Mesenchymal stem cell (in vitro differentiated cells and primary cell): ENCODE measurements at regions not wholly inside any gene's neighbourhood (a gene's known extent, or its start where the extent isn't known, plus 50 kb on each side); places are given as distances from the start of the nearest gene placed in this dataset.

ENCODE experiments used
- DNase-seq: peaks from one replicate; pipeline ENCODE4 v3.0.0-alpha.2; 2013
- H2AFZ ChIP-seq: one replicate; pipeline ENCODE4 v1.6.1; 2013; ENCODE audit warnings: low read depth, mild to moderate bottlenecking, control low read depth, inconsistent platforms, low read length, moderate library complexity
- H2AK5ac ChIP-seq: 2 replicates; pipeline ENCODE4 v1.6.1; 2013; ENCODE audit warnings: low read length, moderate library complexity, mild to moderate bottlenecking, inconsistent platforms; ENCODE audit not compliant: severe bottlenecking
- H2BK120ac ChIP-seq: one replicate; pipeline ENCODE4 v1.6.1; 2013; ENCODE audit warnings: low read depth, mild to moderate bottlenecking, inconsistent platforms, low read length, moderate library complexity
- H2BK12ac ChIP-seq, 2 experiments: one replicate each; pipeline ENCODE4 v1.6.1; 2013; ENCODE audit warnings: inconsistent platforms in 2 of 2, low read length in 2 of 2, mild to moderate bottlenecking in 2 of 2, moderate library complexity in 2 of 2, control low read depth in 1 of 2
- H2BK15ac ChIP-seq: one replicate; pipeline ENCODE4 v1.6.1; 2013; ENCODE audit warnings: mild to moderate bottlenecking, low read depth, inconsistent platforms; ENCODE audit not compliant: poor library complexity, severe bottlenecking
- H2BK5ac ChIP-seq: 2 replicates; pipeline ENCODE4 v1.6.1; 2013; ENCODE audit warnings: low read depth, mild to moderate bottlenecking, low read length, control low read depth, inconsistent platforms; ENCODE audit not compliant: poor library complexity, severe bottlenecking
- H3K14ac ChIP-seq, 2 experiments: one replicate each; pipeline ENCODE4 v1.6.1; 2013; ENCODE audit warnings: inconsistent platforms in 2 of 2, low read length in 2 of 2, control low read depth in 1 of 2, mild to moderate bottlenecking in 1 of 2, moderate library complexity in 1 of 2
- H3K18ac ChIP-seq, 2 experiments: one replicate each; pipeline ENCODE4 v1.6.1; 2013; ENCODE audit warnings: inconsistent platforms in 2 of 2, low read length in 2 of 2, control low read depth in 1 of 2, low read depth in 1 of 2, mild to moderate bottlenecking in 1 of 2
- H3K23ac ChIP-seq, 2 experiments: one replicate each; pipeline ENCODE4 v1.6.1; 2013; ENCODE audit warnings: inconsistent platforms in 2 of 2, low read length in 2 of 2, mild to moderate bottlenecking in 2 of 2, moderate library complexity in 2 of 2, control low read depth in 1 of 2
- H3K27ac ChIP-seq: 2 replicates; pipeline ENCODE4 v1.5.1; 2013; ENCODE audit warnings: mild to moderate bottlenecking, moderate library complexity, low read length, control low read depth, inconsistent platforms; ENCODE audit not compliant: poor library complexity, severe bottlenecking
- H3K27me3 ChIP-seq, 2 experiments: 2 replicates each; pipeline versions ENCODE4 v1.6.1 to v1.7.0; 2013; ENCODE audit warnings: low read length in 2 of 2, mild to moderate bottlenecking in 2 of 2, moderate library complexity in 2 of 2, control low read depth in 1 of 2, inconsistent platforms in 1 of 2; ENCODE audit not compliant: control insufficient read depth in 1 of 2, insufficient read depth in 1 of 2
- H3K36me3 ChIP-seq, 2 experiments: 2 replicates each; pipeline versions ENCODE4 v1.6.1 to v1.7.0; 2013; ENCODE audit warnings: low read length in 2 of 2, control low read depth in 1 of 2, inconsistent platforms in 1 of 2, low read depth in 1 of 2, mild to moderate bottlenecking in 1 of 2; ENCODE audit not compliant: insufficient read depth in 2 of 2, control insufficient read depth in 1 of 2
- H3K4ac ChIP-seq, 2 experiments: one replicate each; pipeline ENCODE4 v1.6.1; 2013; ENCODE audit warnings: inconsistent platforms in 2 of 2, low read length in 2 of 2, mild to moderate bottlenecking in 2 of 2, moderate library complexity in 2 of 2, control low read depth in 1 of 2, low read depth in 1 of 2
- H3K4me1 ChIP-seq: 2 replicates; pipeline ENCODE4 v1.6.1; 2013; ENCODE audit warnings: low read depth, low read length, control low read depth; ENCODE audit not compliant: control insufficient read depth, insufficient read depth
- H3K4me2 ChIP-seq: 2 replicates; pipeline ENCODE4 v1.6.1; 2013; ENCODE audit warnings: low read length, mild to moderate bottlenecking, inconsistent platforms; ENCODE audit not compliant: poor library complexity, severe bottlenecking
- H3K4me3 ChIP-seq, 2 experiments: 2 replicates each; pipeline versions ENCODE4 v1.5.1 to v1.7.0; 2013; ENCODE audit warnings: low read length in 2 of 2, mild to moderate bottlenecking in 2 of 2, control low read depth in 1 of 2, low read depth in 1 of 2; ENCODE audit not compliant: insufficient read depth in 1 of 2
- H3K79me1 ChIP-seq: replicated peaks from 2 replicates; pipeline ENCODE4 v1.6.1; 2013; ENCODE audit warnings: mild to moderate bottlenecking, control low read depth, low read length, inconsistent platforms; ENCODE audit not compliant: poor library complexity, severe bottlenecking
- H3K9ac ChIP-seq: 2 replicates; pipeline ENCODE4 v1.7.0; 2013; ENCODE audit warnings: mild to moderate bottlenecking, low read length, moderate library complexity
- H3K9me3 ChIP-seq: 2 replicates; pipeline ENCODE4 v1.7.0; 2013; ENCODE audit warnings: mild to moderate bottlenecking, low read length; ENCODE audit not compliant: control insufficient read depth
- H4K8ac ChIP-seq: one replicate; pipeline ENCODE4 v1.6.1; 2013; ENCODE audit warnings: inconsistent platforms, mild to moderate bottlenecking, low read length, moderate library complexity
- H4K91ac ChIP-seq: one replicate; pipeline ENCODE4 v1.6.1; 2013; ENCODE audit warnings: mild to moderate bottlenecking, low read length, inconsistent platforms
- WGBS: methylation state at CpG from one replicate; pipeline ENCODE4 v1.1.7; 2013; ENCODE audit warnings: mixed read lengths; 5-methylcytosine and 5-hydroxymethylcytosine counted together

DNA sequence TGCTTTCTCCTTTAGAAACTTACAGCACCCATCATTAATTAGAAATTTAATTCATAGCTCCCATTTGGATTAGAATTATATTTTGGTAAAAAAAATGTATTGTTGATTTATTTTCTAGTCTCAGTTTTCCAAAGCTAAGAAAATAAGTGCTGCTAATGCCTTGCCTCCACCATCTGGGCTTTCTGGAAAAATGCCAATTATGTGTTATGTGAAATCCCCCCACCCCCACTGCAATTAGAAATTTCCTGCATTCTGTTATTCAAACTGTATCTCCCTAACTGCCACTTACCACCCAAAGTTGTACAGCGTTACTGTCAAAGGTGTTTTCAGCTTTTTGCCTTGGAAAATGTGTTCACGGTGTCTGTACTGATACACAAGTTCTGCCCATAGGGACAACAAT, 617.2 kb upstream of the UBE2E2 start:
- 100% methylated on average over 1 of the region's 2 CpGs for WGBS
- no peak overlapping the region for H3K4me3 ChIP-seq
- H3K4me1 ChIP-seq, result no peaks in the 10 kb centered on the region
- no peaks in the 10 kb centered on the region for H3K27me3 ChIP-seq
- no peak overlapping the region for H2BK5ac ChIP-seq
- no peak overlapping the region for H2BK120ac ChIP-seq
- no peaks in the 10 kb centered on the region for H3K36me3 ChIP-seq
- H3K27ac ChIP-seq, result no peak overlapping the region
- H3K79me1 ChIP-seq, result no peaks in the 10 kb centered on the region
- H2BK12ac ChIP-seq, result no peak overlapping the region
- no peak for DNase-seq
- H3K4ac ChIP-seq, result no peak overlapping the region
- no peak overlapping the region for H3K23ac ChIP-seq
- no peak overlapping the region for H3K18ac ChIP-seq
- no peak overlapping the region for H4K8ac ChIP-seq
- no peak overlapping the region for H3K4me2 ChIP-seq
- H2AK5ac ChIP-seq, result no peak overlapping the region
- H3K9me3 ChIP-seq, result no peaks in the 10 kb centered on the region
- no peak overlapping the region for H2AFZ ChIP-seq
- H3K14ac ChIP-seq, result no peak overlapping the region
- H4K91ac ChIP-seq, result no peak overlapping the region
- no peak overlapping the region for H3K9ac ChIP-seq
- H2BK15ac ChIP-seq, result no peak overlapping the region

DNA sequence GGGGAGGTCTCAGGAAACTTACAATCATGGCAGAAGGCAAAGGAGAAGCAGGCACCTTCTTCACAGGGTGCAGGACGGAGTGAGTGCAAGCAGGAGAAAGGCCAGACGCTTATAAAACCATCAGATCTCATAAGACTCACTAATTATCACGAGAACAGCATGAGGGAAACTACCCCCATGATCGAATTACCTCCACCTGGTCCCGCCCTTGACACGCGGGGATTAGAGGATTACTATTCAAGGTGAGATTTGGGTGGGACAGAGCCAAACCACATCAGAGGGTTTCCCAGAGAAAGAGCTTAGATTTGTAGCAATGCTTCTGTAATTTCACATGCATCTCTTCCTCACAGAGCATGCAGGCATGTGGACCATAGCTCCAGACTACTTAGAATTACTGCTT, 615.7 kb upstream of the UBE2E2 start:
- H3K4me1 ChIP-seq, result no peaks in the 10 kb centered on the region
- H3K4ac ChIP-seq, result no peak overlapping the region
- H3K18ac ChIP-seq, result no peak overlapping the region
- H3K27ac ChIP-seq, result no peak overlapping the region
- H3K9ac ChIP-seq, result no peak overlapping the region
- no peaks in the 10 kb centered on the region for H3K27me3 ChIP-seq
- H4K91ac ChIP-seq, result no peak overlapping the region
- no peak overlapping the region for H3K14ac ChIP-seq
- no peak overlapping the region for H2AK5ac ChIP-seq
- H3K4me2 ChIP-seq, result no peak overlapping the region
- no peak for DNase-seq
- no peak overlapping the region for H4K8ac ChIP-seq
- H3K9me3 ChIP-seq, result no peaks in the 10 kb centered on the region
- no peak overlapping the region for H2BK5ac ChIP-seq
- no peak overlapping the region for H3K4me3 ChIP-seq
- no peaks in the 10 kb centered on the region for H3K79me1 ChIP-seq
- H2AFZ ChIP-seq, result no peak overlapping the region
- H2BK15ac ChIP-seq, result no peak overlapping the region
- no peak overlapping the region for H3K23ac ChIP-seq
- no peak overlapping the region for H2BK120ac ChIP-seq
- H2BK12ac ChIP-seq, result no peak overlapping the region
- 77% methylated on average over 6 of the region's 7 CpGs for WGBS
- no peaks in the 10 kb centered on the region for H3K36me3 ChIP-seq

DNA sequence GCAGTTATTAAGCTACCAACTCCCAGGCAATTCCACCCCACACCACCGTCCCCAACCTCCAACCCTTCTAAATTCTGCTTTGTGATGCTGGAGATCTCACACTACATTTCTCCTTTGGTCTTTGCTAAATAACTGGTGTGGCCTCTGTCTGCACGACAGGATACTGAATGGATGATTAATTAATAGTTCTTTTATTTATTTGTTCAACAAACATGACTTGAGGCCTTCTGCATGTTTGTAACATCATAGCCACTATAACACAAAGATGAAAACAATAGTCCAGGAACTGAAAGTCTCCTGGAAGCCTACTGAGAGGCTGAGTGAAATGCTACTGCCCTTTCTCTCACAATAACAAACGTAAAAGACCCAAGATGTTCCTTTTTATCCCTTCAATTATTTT, 609.5 kb upstream of the UBE2E2 start:
- Histone ChIP-seq H4K91ac (no peak overlapping the region), H3K4me2 (no peak overlapping the region), H4K8ac (no peak overlapping the region), H2BK120ac (no peak overlapping the region), H3K4me1 (no peaks in the 10 kb centered on the region), H3K18ac (no peak overlapping the region), H3K27ac (no peak overlapping the region), H3K14ac (no peak overlapping the region), H3K4me3 (no peak overlapping the region), H2AK5ac (no peak overlapping the region), H3K9ac (no peak overlapping the region), H2BK5ac (no peak overlapping the region), H3K4ac (no peak overlapping the region), H3K36me3 (no peaks in the 10 kb centered on the region), H2BK12ac (no peak overlapping the region), H3K23ac (no peak overlapping the region), H2AFZ (no peak overlapping the region), H3K79me1 (no peaks in the 10 kb centered on the region), H3K27me3 (no peaks in the 10 kb centered on the region), H3K9me3 (peaks cover 3% of the 10 kb centered on the region), H2BK15ac (no peak overlapping the region)
- WGBS, result 72% methylated on average over 2 of the region's 3 CpGs
- no peak for DNase-seq

DNA sequence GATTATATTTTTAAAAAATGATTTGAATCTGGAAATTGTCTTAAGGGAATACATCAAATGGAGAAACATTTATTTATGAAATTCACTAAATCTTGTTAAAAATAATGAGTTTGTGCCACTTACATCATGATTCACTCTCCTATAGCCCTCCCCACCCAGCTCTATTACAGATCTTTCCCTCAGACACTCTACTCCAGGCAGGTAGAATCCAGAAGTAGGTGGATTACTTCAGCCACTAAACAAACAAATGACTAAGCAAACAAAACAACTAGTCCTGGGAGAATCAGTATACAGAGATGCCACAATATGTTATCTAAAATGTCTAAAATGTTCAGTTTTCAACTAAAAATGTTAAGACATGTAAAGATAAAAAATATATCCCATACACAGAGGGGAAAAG, 608.1 kb upstream of the UBE2E2 start:
- no peak overlapping the region for H4K8ac ChIP-seq
- H4K91ac ChIP-seq, result no peak overlapping the region
- H2BK15ac ChIP-seq, result no peak overlapping the region
- H3K18ac ChIP-seq, result no peak overlapping the region
- no peak overlapping the region for H2BK12ac ChIP-seq
- no peaks in the 10 kb centered on the region for H3K79me1 ChIP-seq
- no peaks in the 10 kb centered on the region for H3K27me3 ChIP-seq
- no peaks in the 10 kb centered on the region for H3K4me1 ChIP-seq
- no peak overlapping the region for H2AK5ac ChIP-seq
- H3K23ac ChIP-seq, result no peak overlapping the region
- no peak overlapping the region for H2BK5ac ChIP-seq
- no peak overlapping the region for H2BK120ac ChIP-seq
- H2AFZ ChIP-seq, result no peak overlapping the region
- no peak overlapping the region for H3K4ac ChIP-seq
- no peak overlapping the region for H3K4me3 ChIP-seq
- no peak overlapping the region for H3K14ac ChIP-seq
- H3K9me3 ChIP-seq, result peaks cover 3% of the 10 kb centered on the region
- no peak for DNase-seq
- H3K27ac ChIP-seq, result no peak overlapping the region
- H3K4me2 ChIP-seq, result no peak overlapping the region
- no peak overlapping the region for H3K9ac ChIP-seq
- no peaks in the 10 kb centered on the region for H3K36me3 ChIP-seq
